ENCODE measurements at regions not wholly inside any gene's neighbourhood (a gene's known extent, or its start where the extent isn't known, plus 50 kb on each side); places are given as distances from the start of the nearest gene placed in this dataset.

GRCh38 chr11:130999992-131000770, 83.9 kb upstream of the SNX19 start:
- no peak for TF ChIP-seq CTCF (conservative IDR thresholded peaks at IDR 0.05 in 1 of 2, IDR thresholded peaks at IDR 0.05 in 1 of 2; ENCODE audit: low read depth in 1 of 2, low read length in 2 of 2)
- no peak for TF ChIP-seq EZH2 (IDR thresholded peaks at IDR 0.05; ENCODE audit: low read length, missing control alignments)
